Glutamatergic neuron (in vitro differentiated cells): ENCODE measurements at regions not wholly inside any gene's neighbourhood (a gene's known extent, or its start where the extent isn't known, plus 50 kb on each side); places are given as distances from the start of the nearest gene placed in this dataset.

Source experiments
- DNase-seq: peaks from one replicate; pipeline ENCODE4 v3.0.0; 2022
- H3K27ac Mint-ChIP-seq: one replicate; pipeline ENCODE4 v1.8.0; 2020; ENCODE audit warnings: mild to moderate bottlenecking, mixed read lengths, inconsistent platforms; ENCODE audit not compliant: unreplicated experiment
- H3K27me3 Mint-ChIP-seq: one replicate; pipeline ENCODE4 v1.8.0; 2020; ENCODE audit warnings: mild to moderate bottlenecking, moderate library complexity, mixed read lengths, inconsistent platforms; ENCODE audit not compliant: unreplicated experiment
- H3K36me3 Mint-ChIP-seq: one replicate; pipeline ENCODE4 v1.8.0; 2020; ENCODE audit warnings: mild to moderate bottlenecking, mixed read lengths, inconsistent platforms; ENCODE audit not compliant: unreplicated experiment
- H3K4me1 Mint-ChIP-seq: one replicate; pipeline ENCODE4 v1.8.0; 2020; ENCODE audit warnings: mild to moderate bottlenecking, low read depth, mixed read lengths, inconsistent platforms; ENCODE audit not compliant: unreplicated experiment
- H3K4me3 Mint-ChIP-seq: one replicate; pipeline ENCODE4 v1.8.0; 2020; ENCODE audit warnings: mild to moderate bottlenecking, mixed read lengths, inconsistent platforms; ENCODE audit not compliant: unreplicated experiment
- H3K9me3 Mint-ChIP-seq: one replicate; pipeline ENCODE4 v1.8.0; 2020; ENCODE audit warnings: mild to moderate bottlenecking, moderate library complexity, mixed read lengths, inconsistent platforms; ENCODE audit not compliant: unreplicated experiment
- TF ChIP-seq, protein P1 (sequence below): fragments of 200-600 bp; sonication (generic); IDR thresholded peaks from one replicate; pipeline ENCODE4 v1.5.0; 2021; ENCODE audit not compliant: partially characterized antibody, unreplicated experiment

DNA sequence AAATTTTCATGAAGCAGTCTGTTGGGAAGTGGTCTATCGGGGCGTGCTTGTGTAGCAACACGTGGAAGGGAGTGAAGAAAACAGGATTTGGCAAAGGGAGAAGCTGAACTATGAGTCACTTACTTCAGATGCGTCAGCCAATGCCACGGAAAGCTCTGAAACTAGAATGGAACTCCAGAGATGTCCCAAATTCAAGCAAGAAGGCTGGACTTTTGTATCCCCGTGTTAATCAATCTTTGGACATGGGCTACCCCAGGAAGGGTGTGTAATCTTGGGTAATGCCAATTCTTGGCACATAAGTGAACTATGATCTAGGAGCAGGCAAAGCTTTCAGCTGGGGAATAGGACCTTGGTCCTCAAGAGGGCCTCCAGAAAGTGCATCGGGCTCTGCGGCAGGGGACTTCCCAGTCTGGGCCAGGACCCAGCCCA lies 102.6 kb downstream of the ADSS2 start:
- no peaks in the 10 kb centered on the region for H3K36me3 Mint-ChIP-seq
- no peak overlapping the region for H3K27ac Mint-ChIP-seq
- H3K4me1 Mint-ChIP-seq, result no peaks in the 10 kb centered on the region
- H3K27me3 Mint-ChIP-seq, result no peaks in the 10 kb centered on the region
- TF ChIP-seq, protein P1, sequence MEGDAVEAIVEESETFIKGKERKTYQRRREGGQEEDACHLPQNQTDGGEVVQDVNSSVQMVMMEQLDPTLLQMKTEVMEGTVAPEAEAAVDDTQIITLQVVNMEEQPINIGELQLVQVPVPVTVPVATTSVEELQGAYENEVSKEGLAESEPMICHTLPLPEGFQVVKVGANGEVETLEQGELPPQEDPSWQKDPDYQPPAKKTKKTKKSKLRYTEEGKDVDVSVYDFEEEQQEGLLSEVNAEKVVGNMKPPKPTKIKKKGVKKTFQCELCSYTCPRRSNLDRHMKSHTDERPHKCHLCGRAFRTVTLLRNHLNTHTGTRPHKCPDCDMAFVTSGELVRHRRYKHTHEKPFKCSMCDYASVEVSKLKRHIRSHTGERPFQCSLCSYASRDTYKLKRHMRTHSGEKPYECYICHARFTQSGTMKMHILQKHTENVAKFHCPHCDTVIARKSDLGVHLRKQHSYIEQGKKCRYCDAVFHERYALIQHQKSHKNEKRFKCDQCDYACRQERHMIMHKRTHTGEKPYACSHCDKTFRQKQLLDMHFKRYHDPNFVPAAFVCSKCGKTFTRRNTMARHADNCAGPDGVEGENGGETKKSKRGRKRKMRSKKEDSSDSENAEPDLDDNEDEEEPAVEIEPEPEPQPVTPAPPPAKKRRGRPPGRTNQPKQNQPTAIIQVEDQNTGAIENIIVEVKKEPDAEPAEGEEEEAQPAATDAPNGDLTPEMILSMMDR, result no peak
- H3K4me3 Mint-ChIP-seq, result no peak overlapping the region
- no peak for DNase-seq
- H3K9me3 Mint-ChIP-seq, result no peaks in the 10 kb centered on the region

DNA sequence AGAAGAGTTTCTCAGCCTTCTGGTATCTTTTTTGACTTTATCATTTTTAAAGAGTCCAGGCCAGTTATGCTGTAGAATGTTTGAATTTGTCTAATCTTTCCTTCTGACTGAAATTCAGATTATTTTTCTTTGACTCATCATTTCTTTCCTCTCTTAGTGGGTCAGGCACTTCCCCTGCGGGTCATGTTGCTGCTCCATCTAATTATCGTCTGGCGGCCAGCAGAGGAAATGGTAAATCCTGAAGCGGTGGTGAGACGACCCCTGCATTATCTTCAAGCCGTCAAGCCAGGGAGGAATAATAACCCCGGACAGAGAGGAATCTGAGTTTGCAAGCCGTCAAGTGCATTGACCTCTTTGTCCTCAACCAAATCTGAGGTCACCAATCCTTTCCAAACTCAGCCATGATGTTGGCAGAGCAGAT lies 102.1 kb downstream of the ADSS2 start:
- H3K9me3 Mint-ChIP-seq, result no peaks in the 10 kb centered on the region
- no peaks in the 10 kb centered on the region for H3K36me3 Mint-ChIP-seq
- H3K27me3 Mint-ChIP-seq, result no peaks in the 10 kb centered on the region
- no peak overlapping the region for H3K4me3 Mint-ChIP-seq
- H3K27ac Mint-ChIP-seq, result no peak overlapping the region
- DNase-seq, result no peak
- no peaks in the 10 kb centered on the region for H3K4me1 Mint-ChIP-seq
- TF ChIP-seq, protein P1, result no peak

DNA sequence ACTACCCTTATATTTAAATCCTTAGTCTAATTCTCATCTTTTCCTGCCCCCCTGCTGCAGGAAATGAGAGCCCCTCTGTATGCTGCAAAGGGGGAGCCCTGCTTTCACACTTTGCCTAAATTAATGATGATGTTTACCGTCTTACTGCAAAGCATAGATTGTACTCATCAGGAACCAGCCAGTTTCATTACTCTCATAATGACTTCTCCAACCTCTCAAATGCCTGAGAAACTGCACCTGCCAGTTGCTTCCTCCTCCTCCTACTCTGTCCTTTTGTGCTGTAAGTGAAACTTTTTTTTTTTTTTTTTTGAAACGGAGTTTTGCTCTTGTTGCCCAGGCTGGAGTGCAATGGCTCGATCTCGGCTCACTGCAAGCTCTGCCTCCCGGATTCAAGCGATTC lies 101.7 kb downstream of the ADSS2 start:
- Mint-ChIP-seq H3K27me3 (no peaks in the 10 kb centered on the region), H3K27ac (no peak overlapping the region)

DNA sequence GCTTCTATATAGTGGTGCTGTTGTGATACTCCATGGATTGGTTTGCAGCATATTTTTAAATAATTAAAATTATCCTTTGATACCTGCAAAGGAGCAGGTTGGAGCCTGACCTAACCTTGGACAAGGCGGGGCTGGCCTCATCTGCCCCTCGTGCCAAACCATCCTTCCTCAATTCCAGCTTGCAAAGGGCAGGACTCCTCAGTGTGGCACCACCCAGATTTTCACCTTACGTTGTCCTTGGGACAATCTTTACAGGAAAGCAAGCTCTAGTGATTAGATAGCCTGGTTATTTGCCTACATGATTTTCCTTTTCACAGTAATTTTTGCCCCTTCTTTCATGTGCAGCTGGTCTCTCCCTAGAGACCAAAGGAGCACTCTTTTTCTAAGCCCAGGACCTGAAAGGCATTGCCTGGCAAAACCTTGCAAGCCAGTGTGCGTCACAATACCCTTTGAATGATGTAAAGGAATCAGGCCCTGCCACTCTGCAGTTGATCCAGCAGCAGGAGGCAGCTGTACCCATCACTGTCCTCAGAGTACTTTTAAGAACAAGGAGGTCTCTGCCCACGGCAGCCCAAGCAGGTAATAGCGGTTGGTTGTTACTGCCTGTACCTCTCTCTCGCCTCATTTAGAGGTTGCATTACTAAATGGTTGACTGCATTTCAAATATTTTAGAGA lies 99.4 kb downstream of the ADSS2 start:
- no peak for DNase-seq
- Mint-ChIP-seq H3K36me3 (no peaks in the 10 kb centered on the region), H3K4me1 (no peaks in the 10 kb centered on the region), H3K27me3 (no peaks in the 10 kb centered on the region), H3K4me3 (no peak overlapping the region), H3K9me3 (no peaks in the 10 kb centered on the region), H3K27ac (no peak overlapping the region)
- TF ChIP-seq, protein P1, result no peak

More for the DNA sequence above, 101.7 kb downstream of the ADSS2 start:
- Mint-ChIP-seq H3K9me3 (no peaks in the 10 kb centered on the region), H3K36me3 (no peaks in the 10 kb centered on the region), H3K4me1 (no peaks in the 10 kb centered on the region), H3K4me3 (no peak overlapping the region)
- TF ChIP-seq, protein P1, result no peak
- DNase-seq, result no peak

DNA sequence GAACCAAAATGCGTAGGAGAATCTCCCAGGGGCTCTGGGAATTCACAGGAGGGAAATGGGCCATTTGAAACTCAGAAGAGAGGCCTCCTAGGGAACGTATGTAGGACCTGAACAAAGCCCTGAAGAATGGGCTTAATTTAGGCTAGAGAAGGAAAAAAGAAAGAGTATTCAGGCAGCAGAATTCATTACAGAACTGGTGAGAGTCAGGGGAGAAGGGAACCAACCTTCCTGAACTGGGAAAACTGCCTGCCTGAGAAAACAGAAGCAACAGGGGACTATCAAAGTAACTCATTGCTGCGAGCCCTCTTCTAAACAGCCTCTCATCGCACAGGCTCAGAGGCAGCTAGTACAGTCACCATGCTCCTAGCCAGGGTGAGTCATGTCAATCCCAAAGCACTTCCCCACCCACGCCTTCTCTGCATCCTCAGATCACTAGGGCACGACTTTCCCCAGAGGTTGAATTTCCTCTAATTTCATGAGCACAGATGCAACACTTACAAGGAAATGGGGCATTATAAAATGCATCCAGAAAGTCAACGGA lies 98.1 kb downstream of the ADSS2 start:
- Mint-ChIP-seq H3K9me3 (no peaks in the 10 kb centered on the region), H3K27me3 (no peaks in the 10 kb centered on the region), H3K4me1 (no peaks in the 10 kb centered on the region), H3K36me3 (no peaks in the 10 kb centered on the region), H3K4me3 (no peak overlapping the region), H3K27ac (no peak overlapping the region)
- TF ChIP-seq, protein P1, result no peak
- no peak for DNase-seq
